Fibroblast of lung (primary cell): ENCODE measurements at regions not wholly inside any gene's neighbourhood (a gene's known extent, or its start where the extent isn't known, plus 50 kb on each side); places are given as distances from the start of the nearest gene placed in this dataset.

Source experiments
- DNase-seq, 2 donors: peaks; one replicate each; pipeline versions ENCODE4 v3.0.0 to v3.0.0-alpha.2; 2010; ENCODE audit warnings: low read depth in 2 of 2
- H2AFZ ChIP-seq: 2 replicates; pipeline ENCODE4 v1.5.1; 2012; ENCODE audit warnings: low read length, control low read depth, inconsistent platforms
- H3K27ac ChIP-seq: 2 replicates; pipeline ENCODE4 v1.5.1; 2011; ENCODE audit warnings: low read length, control low read depth; ENCODE audit not compliant: insufficient read depth
- H3K27me3 ChIP-seq: 2 replicates; pipeline ENCODE4 v1.5.1; 2011; ENCODE audit warnings: mild to moderate bottlenecking, low read length; ENCODE audit not compliant: control insufficient read depth, insufficient read depth
- H3K36me3 ChIP-seq: 2 replicates; pipeline ENCODE4 v1.5.1; 2011; ENCODE audit warnings: low read length; ENCODE audit not compliant: control insufficient read depth, insufficient read depth
- H3K4me1 ChIP-seq: 2 replicates; pipeline ENCODE4 v1.5.1; 2011; ENCODE audit warnings: low read length; ENCODE audit not compliant: control insufficient read depth, insufficient read depth; ENCODE audit errors: extremely low read depth
- H3K4me2 ChIP-seq: 2 replicates; pipeline ENCODE4 v1.5.1; 2011; ENCODE audit warnings: low read length, control low read depth; ENCODE audit not compliant: insufficient read depth; ENCODE audit errors: extremely low read depth
- H3K4me3 ChIP-seq, 4 experiments: fragments of 200-600 bp in 1 of 4; sonication (generic) in 1 of 4; replicated peaks in 1 of 4; 2 replicates each; pipeline ENCODE4 v1.5.1; 2011 to 2016; ENCODE audit warnings: low read length in 4 of 4, low read depth in 3 of 4, mild to moderate bottlenecking in 3 of 4, control low read depth in 2 of 4, inconsistent platforms in 1 of 4, mixed read lengths in 1 of 4; ENCODE audit not compliant: insufficient read depth in 1 of 4; ENCODE audit errors: control extremely low read depth in 1 of 4
- H3K79me2 ChIP-seq: 2 replicates; pipeline ENCODE4 v1.5.1; 2012; ENCODE audit warnings: mild to moderate bottlenecking, low read length, inconsistent platforms; ENCODE audit not compliant: control insufficient read depth, insufficient read depth
- H3K9ac ChIP-seq: 2 replicates; pipeline ENCODE4 v1.5.1; 2011; ENCODE audit warnings: mild to moderate bottlenecking, low read length, control low read depth; ENCODE audit not compliant: insufficient read depth
- H3K9me3 ChIP-seq: 2 replicates; pipeline ENCODE4 v1.5.1; 2012; ENCODE audit warnings: low read depth, low read length; ENCODE audit not compliant: control insufficient read depth, insufficient read depth
- H4K20me1 ChIP-seq: 2 replicates; pipeline ENCODE4 v1.5.1; 2011; ENCODE audit warnings: low read length; ENCODE audit not compliant: control insufficient read depth, insufficient read depth; ENCODE audit errors: extremely low read depth
- EZH2 ChIP-seq: IDR thresholded peaks from 2 replicates; pipeline ENCODE4 v1.5.1; 2012; ENCODE audit warnings: low read length, control low read depth, mild to moderate bottlenecking; ENCODE audit errors: missing control alignments
- TF ChIP-seq, protein P1 (sequence below), 2 donors: IDR thresholded peaks in 1 of 2; conservative IDR thresholded peaks in 1 of 2; 1 replicate in 1 of 2; 2 replicates in 1 of 2; pipeline ENCODE4 v1.5.1; 2011 to 2012; ENCODE audit warnings: low read length in 2 of 2, control low read depth in 1 of 2, inconsistent platforms in 1 of 2, low read depth in 1 of 2, mild to moderate bottlenecking in 1 of 2

GRCh38 chr6:15980801-15981200, 148.1 kb upstream of the MYLIP start:
- no peak for DNase-seq
- Histone ChIP-seq H4K20me1 (no peaks in the 10 kb centered on the region), H3K4me3 (no peak overlapping the region), H3K9ac (no peak overlapping the region), H3K27me3 (no peaks in the 10 kb centered on the region), H3K4me2 (no peak overlapping the region), H2AFZ (no peak overlapping the region), H3K27ac (no peak overlapping the region), H3K4me1 (no peaks in the 10 kb centered on the region), H3K9me3 (no peaks in the 10 kb centered on the region), H3K79me2 (no peaks in the 10 kb centered on the region), H3K36me3 (no peaks in the 10 kb centered on the region)
- TF ChIP-seq, protein P1, sequence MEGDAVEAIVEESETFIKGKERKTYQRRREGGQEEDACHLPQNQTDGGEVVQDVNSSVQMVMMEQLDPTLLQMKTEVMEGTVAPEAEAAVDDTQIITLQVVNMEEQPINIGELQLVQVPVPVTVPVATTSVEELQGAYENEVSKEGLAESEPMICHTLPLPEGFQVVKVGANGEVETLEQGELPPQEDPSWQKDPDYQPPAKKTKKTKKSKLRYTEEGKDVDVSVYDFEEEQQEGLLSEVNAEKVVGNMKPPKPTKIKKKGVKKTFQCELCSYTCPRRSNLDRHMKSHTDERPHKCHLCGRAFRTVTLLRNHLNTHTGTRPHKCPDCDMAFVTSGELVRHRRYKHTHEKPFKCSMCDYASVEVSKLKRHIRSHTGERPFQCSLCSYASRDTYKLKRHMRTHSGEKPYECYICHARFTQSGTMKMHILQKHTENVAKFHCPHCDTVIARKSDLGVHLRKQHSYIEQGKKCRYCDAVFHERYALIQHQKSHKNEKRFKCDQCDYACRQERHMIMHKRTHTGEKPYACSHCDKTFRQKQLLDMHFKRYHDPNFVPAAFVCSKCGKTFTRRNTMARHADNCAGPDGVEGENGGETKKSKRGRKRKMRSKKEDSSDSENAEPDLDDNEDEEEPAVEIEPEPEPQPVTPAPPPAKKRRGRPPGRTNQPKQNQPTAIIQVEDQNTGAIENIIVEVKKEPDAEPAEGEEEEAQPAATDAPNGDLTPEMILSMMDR (conservative IDR thresholded peaks at IDR 0.05 in 1 of 2, IDR thresholded peaks at IDR 0.05 in 1 of 2; ENCODE audit: low read depth in 1 of 2, low read length in 2 of 2) = no peak
- TF ChIP-seq EZH2 = no peak

DNA sequence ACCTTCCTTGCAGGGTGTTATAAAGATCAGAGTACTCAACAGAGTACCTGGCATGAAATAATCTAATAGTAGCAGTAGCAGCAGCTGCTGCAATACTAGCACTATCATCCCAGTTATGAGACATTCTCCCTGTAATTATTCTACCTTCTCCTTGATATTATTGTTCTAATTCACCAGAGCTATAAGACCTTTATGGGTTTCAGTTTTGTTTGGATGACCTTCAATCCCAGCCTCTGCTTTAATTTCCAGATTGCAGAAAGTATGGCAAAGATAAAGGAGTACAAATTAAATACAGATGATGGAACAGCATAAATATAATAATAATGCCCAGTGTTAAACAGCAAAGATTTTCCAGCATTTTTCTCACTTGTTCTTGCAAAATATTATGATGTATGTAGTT, 150.5 kb upstream of the MYLIP start:
- no peak for TF ChIP-seq EZH2
- TF ChIP-seq, protein P1 (conservative IDR thresholded peaks at IDR 0.05 in 1 of 2, IDR thresholded peaks at IDR 0.05 in 1 of 2; ENCODE audit: low read depth in 1 of 2, low read length in 2 of 2) = no peak
- no peak overlapping the region for H3K9ac ChIP-seq

DNA sequence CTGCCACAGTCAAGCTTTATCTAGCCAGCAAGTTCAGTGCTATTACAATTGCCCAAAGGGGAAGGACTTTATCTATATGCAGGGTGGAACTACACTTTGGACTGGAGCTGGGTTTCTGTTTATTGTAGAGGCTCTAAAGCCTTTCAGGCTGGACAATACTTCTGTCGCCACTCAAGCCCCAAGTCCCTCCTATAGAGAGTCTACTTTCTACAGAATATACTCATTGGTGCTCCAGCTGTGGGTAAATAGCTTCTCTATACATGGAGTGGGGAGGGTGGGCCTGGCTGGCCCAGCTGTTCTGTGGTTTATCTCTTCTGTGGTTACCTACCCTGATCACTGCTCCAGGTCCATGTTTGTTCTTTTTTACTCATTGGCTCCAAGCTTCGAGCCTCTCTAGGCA, 151.8 kb upstream of the MYLIP start:
- Histone ChIP-seq H3K4me3 (no peak overlapping the region), H3K4me1 (no peaks in the 10 kb centered on the region), H2AFZ (no peak overlapping the region), H3K27ac (no peak overlapping the region), H3K79me2 (no peaks in the 10 kb centered on the region), H3K27me3 (no peaks in the 10 kb centered on the region), H3K9me3 (no peaks in the 10 kb centered on the region), H3K9ac (no peak overlapping the region), H3K4me2 (no peak overlapping the region), H4K20me1 (no peaks in the 10 kb centered on the region), H3K36me3 (no peaks in the 10 kb centered on the region)
- TF ChIP-seq, protein P1 (conservative IDR thresholded peaks at IDR 0.05 in 1 of 2, IDR thresholded peaks at IDR 0.05 in 1 of 2; ENCODE audit: low read depth in 1 of 2, low read length in 2 of 2) = no peak
- TF ChIP-seq EZH2 = no peak
- DNase-seq = no peak

More for the DNA sequence above, 150.5 kb upstream of the MYLIP start:
- no peaks in the 10 kb centered on the region for H3K27me3 ChIP-seq
- no peak overlapping the region for H3K4me3 ChIP-seq
- no peaks in the 10 kb centered on the region for H3K36me3 ChIP-seq
- H3K79me2 ChIP-seq = no peaks in the 10 kb centered on the region
- H3K9me3 ChIP-seq = no peaks in the 10 kb centered on the region
- no peak overlapping the region for H3K4me2 ChIP-seq
- DNase-seq = no peak
- H4K20me1 ChIP-seq = no peaks in the 10 kb centered on the region
- H3K4me1 ChIP-seq = no peaks in the 10 kb centered on the region
- H2AFZ ChIP-seq = no peak overlapping the region
- no peak overlapping the region for H3K27ac ChIP-seq
